WTC11 (cell line): ENCODE measurements at regions not wholly inside any gene's neighbourhood (a gene's known extent, or its start where the extent isn't known, plus 50 kb on each side); places are given as distances from the start of the nearest gene placed in this dataset.

Experiments
- GABPB1 ChIP-seq: sonication (generic); formaldehyde crosslinking; IDR thresholded peaks from 2 replicates; pipeline ENCODE4 v1.8.1; 2023; ENCODE audit warnings: mild to moderate bottlenecking, missing genetic modification reagents
- TF ChIP-seq, protein P1 (sequence below): fragments of 200-600 bp; IDR thresholded peaks from 2 replicates; pipeline ENCODE4 v1.8.0; 2022; ENCODE audit warnings: antibody characterized with exemption
- TF ChIP-seq, protein P2 (sequence below): sonication (generic); formaldehyde crosslinking; IDR thresholded peaks from 2 replicates; pipeline ENCODE4 v1.8.0; 2022; ENCODE audit warnings: mild to moderate bottlenecking, missing genetic modification reagents

DNA sequence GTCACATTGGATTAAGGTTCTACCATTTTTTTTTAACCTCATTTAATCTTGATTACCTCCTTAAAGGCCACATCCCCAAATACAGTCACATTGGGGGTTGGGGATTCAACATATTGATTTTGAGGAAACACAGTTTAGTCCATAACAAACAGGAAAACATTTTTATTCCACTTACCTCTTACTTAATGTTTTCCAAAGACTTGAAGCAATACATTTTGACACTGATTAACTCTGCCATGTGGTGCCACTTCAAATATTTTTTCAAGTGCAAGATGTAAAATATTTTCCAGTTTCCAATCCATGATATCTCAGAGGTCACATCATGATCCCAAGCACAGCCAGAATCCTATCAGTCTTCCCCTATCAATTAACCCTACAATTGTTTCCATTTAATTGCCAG is 548.0 kb downstream of the CSNK1G3 start:
- TF ChIP-seq, protein P1, sequence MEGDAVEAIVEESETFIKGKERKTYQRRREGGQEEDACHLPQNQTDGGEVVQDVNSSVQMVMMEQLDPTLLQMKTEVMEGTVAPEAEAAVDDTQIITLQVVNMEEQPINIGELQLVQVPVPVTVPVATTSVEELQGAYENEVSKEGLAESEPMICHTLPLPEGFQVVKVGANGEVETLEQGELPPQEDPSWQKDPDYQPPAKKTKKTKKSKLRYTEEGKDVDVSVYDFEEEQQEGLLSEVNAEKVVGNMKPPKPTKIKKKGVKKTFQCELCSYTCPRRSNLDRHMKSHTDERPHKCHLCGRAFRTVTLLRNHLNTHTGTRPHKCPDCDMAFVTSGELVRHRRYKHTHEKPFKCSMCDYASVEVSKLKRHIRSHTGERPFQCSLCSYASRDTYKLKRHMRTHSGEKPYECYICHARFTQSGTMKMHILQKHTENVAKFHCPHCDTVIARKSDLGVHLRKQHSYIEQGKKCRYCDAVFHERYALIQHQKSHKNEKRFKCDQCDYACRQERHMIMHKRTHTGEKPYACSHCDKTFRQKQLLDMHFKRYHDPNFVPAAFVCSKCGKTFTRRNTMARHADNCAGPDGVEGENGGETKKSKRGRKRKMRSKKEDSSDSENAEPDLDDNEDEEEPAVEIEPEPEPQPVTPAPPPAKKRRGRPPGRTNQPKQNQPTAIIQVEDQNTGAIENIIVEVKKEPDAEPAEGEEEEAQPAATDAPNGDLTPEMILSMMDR = no peak
- TF ChIP-seq GABPB1 = no peak
- TF ChIP-seq, protein P2, sequence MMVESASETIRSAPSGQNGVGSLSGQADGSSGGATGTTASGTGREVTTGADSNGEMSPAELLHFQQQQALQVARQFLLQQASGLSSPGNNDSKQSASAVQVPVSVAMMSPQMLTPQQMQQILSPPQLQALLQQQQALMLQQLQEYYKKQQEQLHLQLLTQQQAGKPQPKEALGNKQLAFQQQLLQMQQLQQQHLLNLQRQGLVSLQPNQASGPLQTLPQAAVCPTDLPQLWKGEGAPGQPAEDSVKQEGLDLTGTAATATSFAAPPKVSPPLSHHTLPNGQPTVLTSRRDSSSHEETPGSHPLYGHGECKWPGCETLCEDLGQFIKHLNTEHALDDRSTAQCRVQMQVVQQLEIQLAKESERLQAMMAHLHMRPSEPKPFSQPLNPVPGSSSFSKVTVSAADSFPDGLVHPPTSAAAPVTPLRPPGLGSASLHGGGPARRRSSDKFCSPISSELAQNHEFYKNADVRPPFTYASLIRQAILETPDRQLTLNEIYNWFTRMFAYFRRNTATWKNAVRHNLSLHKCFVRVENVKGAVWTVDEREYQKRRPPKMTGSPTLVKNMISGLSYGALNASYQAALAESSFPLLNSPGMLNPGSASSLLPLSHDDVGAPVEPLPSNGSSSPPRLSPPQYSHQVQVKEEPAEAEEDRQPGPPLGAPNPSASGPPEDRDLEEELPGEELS (CRISPR knock-in tag) = no peak
